GM21526 (cell line): ENCODE measurements at regions not wholly inside any gene's neighbourhood (a gene's known extent, or its start where the extent isn't known, plus 50 kb on each side); places are given as distances from the start of the nearest gene placed in this dataset.
"Not testable (repeated sequence)": the region's sequence is repeated elsewhere in the genome, so short reads cannot be mapped to it uniquely, and the experiment has no call there.

Source experiments
- ATAC-seq: cut with Tn5 transposase; IDR thresholded peaks from one replicate; pipeline ENCODE4 v1.9.1; 2021; ENCODE audit warnings: moderate library complexity; ENCODE audit not compliant: unreplicated experiment, low FRiP score

DNA sequence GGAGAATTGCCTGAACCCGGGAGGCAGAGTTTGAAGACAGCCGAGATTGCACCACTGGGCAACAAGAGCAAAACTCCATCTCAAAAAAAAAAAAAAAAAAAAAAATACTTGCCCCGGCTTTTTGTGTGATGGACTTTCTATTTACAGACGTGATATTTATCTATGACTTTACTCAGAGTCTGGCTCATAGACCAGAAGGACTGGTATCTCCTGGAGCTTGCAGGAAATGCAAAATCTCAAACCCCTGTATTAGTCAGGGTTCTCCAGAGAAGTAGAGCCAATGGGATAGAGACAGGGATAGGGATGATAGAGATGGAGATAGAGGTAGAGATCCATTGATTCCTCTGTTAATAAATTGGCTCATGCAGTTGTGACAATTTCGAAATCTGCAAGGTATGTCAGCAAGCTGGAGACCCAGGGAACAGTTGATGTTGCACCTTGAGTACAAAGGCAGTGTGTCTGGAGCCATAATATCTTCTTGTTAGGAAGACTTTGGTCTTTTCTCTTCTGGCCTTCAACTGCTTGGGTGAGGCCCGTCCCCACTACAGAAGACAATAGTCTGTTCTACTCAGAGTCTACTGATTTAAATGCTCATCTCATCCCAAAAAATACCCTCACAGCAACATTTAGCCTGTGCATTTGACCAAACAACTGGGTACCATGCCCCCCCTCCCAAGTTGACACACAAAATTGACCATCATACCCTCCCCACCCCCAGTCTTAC, 195.4 kb upstream of the MSX2 start:
- no peak for ATAC-seq

DNA sequence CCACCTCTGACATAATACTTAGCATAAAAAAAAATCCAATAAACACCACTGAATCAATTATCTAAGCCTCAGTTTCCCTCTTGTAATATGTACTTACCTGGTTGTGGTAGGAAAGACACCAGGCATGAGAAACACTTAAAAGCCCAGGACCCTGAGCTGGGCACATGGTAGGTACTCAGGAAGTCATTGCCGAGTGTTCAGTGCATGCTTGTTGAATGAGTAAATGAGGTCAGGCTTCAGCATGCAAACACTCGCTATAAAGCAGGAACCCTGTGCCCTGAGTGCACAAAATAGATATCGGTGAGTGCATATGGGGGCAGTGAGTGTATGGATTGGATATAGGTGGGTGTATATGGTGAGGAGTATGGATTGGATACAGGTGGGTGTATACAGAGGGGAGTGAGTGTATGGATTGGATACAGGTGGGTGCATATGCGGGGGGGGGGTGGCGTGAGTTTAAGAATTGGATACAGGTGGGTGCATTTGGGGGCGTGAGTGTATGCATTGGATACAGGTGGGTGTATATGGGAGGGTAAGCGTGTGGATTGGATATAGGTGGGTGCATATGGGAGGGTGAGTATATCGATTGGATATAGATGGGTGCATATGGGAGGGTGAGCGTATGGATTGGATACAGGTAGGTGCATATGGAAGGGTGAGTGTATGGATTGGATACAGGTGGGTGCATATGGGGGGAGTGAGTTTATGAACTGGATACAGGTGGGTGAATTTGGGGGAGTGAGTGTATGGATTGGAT, 194.3 kb upstream of the MSX2 start:
- no peak for ATAC-seq

DNA sequence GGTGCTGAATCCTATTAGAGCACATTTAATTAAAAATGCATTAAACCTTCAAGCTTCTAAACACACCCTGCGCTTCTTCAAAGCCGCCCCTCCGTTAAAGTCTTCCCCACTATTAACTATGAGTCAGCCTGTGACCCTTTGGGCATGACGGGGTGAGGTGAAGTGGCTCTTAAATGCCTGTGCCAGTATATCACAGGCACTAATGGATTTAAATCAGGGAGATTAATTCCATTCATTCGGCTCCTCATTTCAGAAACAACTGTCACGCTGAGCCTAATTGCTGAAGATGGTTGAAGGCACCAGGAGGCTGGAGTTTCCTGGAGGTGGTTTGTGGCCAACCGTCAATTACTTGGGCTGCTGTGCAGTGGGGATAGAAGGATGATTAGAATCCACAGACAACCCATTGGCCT, 192.6 kb upstream of the MSX2 start:
- ATAC-seq: no peak

DNA sequence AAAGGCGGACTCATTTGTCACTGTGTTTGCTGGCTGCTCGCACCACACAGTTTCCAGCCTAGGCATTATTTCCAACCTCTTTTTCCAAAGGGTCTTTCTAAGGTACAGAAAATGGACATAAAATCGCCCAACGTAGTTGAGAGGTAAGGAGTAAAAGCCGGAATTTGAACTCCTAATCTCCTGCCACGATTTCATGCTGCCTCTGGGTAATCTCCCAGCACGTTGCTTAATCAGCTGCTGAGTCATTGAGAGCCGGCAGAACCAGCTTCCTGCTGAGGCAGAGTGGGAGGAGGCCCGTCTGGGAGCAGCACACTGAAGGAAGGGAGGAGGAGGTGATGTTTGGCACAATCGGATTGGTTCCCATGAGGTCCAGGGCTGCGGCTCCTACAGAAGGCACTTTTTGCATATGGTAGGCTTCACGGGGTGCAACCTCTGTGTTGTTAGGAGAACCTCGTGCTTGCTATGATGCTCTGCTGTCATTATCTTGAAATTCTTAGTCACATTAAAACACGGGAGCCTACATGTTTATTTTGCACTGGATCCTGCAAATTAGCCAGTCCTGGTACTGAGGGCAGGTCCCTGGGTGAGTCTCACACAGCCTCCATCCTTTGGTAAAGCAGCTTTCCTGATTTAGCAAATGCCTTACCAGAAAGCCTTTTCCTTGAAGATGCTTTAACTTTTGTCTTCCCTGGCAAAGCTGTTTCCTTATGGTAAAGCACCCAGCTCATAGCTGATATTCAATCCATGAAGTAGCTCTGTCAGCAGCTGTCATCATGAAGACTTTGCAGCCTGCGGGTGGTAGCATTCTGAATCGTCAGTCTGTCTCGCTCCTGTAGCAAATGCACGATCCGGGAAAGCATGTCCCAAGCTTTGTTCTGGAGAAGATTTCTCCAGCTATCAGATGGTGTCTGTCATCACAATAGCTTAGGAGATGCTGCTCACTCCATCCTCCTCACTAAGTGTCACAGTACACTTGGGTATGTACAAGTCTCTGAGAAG, 191.6 kb upstream of the MSX2 start:
- no peak for ATAC-seq

DNA sequence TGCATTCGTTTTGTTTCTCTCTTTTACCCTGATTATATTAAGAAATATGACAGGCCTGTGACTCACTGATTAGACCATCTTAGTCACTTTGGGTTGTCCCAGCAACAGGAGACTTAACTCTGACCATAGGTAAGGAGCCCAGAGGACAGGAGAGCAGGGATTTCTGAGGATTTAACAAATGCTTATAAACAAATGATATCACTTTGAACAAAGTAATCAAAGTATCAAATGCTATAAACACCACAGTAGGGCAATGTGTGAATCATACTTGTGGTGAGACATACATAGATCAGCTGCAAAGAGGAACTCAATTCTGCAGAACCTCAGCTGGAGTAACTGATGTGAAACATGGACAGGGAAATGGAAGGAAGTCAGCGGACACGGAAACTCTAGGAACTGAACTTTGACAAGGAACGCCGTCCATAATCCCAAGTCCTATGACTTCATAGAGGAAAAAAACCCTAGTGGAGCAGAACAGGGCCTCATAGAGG, 190.6 kb upstream of the MSX2 start:
- ATAC-seq: no peak

DNA sequence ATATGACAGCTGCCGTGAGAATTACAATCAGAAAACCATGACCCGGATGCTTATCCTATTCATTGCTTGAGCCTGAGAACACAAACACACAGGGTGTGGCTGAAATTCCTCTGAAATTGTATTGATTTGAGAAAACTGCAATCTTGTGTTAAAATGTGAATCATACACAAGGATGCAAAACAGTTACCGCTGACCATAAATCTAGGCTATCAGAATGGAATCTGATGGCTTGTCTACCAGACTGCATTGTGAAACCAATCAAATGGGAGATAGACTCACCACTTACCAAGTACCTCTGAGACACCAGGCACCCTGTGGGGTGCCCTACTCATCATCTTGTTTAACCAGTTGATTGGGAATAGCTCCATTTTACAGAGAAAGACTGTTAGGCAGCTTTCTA, 188.7 kb upstream of the MSX2 start:
- no peak for ATAC-seq

DNA sequence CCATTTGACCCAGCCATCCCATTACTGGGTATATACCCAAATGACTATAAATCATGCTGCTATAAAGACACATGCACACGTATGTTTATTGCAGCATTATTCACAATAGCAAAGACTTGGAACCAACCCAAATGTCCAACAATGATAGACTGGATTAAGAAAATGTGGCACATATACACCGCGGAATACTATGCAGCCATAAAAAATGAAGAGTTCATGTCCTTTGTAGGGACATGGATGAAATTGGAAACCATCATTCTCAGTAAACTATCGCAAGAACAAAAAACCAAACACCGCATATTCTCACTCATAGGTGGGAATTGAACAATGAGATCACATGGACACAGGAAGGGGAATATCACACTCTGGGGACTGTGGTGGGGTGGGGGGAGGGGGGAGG, 184.6 kb upstream of the MSX2 start:
- ATAC-seq: not testable (repeated sequence)

DNA sequence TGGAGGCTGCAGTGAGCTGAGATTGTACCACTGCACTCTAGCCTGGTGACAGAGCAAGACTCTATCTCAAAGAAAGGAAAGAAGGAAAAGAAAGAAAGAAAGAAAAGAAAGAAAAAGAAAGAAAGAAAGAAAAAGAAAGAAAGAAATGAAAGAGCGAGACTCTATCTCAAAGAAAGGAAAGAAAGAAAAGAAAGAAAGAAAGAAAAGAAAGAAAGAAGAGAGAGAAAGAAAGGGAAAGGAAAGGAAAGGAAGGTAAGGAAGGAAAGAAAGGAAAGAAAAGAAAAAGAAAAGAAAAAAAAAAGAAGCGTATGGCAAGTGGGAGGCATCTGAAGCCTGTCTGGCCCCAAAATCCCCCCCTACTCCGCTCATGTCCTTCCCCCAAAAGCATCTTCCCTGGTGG, 182.3 kb upstream of the MSX2 start:
- ATAC-seq: no peak

DNA sequence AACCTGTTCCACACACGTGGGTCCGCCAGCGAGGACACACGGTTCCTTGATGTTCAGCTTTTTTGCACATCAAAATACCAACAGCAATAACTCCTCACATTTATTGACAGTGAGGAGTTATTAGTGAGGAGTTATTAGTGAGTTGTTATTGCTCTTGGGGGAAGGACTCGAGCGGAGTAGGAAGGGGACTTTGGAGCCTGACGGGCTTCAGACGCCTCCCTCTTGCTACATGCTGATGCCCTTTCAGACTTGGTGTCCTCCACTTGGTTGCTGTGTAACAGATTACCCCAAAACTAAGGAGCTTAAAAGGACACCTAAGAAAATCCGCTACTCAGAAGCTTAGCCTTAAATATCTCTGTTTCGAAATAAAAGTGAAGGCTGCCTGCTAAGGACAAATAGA, 181.9 kb upstream of the MSX2 start:
- ATAC-seq: no peak

DNA sequence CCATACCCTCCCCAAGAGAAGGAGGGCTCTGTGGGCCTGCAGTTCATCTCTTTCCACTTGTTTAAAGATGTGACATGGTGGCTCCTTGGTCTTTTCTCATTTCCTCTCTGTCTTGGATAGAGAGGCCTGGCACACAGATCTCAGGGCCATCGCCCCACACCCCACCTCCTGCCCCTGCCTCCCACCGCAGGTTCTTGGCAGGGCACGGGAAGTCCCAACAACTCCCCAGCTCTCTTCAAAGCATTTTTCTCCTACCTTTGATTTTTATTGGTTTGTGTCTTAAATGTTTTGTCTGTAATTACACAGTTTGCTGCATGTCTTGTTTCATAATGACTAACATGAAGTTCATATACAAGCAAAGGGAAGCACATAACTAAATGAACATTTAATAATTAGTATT, 178.5 kb upstream of the MSX2 start:
- ATAC-seq: no peak

DNA sequence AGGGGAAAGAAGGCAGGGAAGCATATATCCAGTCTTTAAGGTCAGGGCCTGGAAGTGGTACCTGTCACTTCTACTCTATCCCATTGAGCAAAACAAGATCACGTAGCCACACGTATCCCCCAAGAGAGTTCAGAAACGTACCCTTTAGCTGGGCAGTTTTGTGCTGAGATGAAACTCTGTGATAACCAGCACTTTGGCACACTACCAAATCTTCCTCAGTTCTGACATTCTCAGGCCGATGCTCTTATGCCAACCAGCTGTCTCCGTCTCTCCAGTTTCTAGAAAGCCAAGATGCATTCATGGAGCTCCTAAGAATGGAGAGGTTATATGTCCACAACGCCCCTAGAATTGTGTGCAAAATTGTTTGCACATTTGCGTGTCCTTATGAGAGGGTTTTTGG, 176.6 kb upstream of the MSX2 start:
- no peak for ATAC-seq

DNA sequence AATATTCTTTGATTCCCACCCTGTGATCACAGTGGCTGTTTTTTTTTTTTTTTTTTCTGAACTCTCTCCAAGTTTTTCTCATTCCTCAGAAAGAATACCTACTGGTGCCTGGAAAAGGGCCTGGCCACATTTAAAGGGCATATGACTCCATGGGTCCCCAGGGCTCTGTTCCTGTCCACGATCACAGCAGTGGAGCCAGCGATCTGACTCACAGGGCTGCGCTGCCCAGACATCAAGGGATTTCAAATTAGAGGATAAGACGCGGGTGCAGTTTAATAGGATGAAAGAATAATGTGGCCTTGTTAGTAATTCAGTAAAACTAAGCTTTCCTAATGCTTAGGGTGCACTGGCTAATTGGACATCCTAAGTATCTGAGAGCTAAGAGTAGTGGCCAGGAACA, 175.1 kb upstream of the MSX2 start:
- ATAC-seq: no peak

DNA sequence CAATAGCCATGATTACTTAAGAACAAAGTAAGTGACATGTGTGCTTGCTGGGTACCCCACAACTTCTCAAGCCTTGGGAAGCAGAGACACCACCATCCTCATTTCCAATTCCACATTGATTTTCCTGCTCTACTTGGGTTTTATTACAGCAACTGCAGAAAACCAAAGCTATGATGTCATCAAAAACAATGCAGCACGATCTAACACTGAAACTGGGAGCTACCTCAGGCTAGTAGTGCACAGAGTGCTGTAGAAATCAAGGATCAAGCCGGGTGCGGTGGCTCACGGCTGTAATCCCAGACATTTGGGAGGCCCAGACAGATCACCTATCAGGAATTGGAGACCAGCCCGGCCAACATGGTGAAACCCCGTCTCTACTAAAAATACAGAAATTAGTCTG, 174.4 kb upstream of the MSX2 start:
- ATAC-seq: no peak

DNA sequence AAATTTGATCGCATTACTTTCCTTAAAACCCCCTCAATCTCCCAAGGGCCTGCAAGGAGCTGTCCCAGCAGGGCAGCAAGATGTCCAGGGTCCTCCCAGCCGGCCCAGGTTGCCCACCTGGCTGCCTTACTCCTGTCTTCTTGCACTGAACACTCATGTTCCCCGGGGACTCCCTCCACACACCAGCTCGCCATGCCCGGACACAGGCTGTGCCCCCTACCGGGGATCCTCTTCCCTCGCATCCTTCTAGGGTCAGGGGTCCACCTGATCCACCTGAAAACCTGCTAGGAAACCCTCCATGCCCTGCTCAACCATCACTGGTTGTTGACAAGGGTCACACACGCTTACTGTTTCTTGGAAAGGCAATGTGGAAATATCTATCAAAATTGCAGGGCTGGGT, 172.0 kb upstream of the MSX2 start:
- ATAC-seq: no peak

DNA sequence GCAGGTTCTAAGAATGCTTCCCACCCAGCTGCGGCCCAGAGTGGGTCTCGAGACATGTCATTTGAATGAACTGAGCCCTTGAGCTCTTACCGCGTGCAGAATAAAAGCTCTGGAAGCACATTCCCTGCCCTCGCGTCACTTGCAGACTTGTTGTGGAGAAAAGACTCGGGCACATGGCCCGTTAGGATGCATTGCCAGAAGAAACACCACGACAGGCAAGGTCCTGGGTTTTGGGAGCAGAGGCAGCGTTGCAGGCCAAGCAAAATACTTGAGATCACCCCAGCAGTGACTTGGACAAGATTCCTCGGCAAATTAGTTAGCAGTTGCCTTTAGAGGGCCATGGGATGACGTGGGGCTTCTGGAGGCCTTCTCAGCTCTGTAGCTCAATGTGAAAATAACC, 170.8 kb upstream of the MSX2 start:
- no peak for ATAC-seq

DNA sequence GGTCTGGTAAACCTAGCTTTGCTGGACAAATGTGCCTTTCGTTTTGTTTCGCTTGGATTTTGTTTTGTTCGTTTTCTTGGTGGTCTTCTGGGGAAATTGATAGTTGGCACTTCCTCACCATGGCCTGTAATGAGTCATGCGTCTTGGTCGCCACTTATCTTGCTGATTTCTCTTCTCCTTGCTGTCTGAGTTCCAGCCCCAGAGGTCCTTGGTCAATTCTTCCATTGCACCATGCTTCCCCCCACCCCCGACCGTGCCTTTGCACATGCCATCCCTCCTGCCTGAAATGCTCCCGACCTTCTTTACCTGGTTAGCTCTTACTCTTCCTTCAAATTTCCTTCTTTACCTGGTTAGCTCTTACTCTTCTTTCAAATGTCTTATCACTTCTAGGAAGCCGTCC, 168.7 kb upstream of the MSX2 start:
- ATAC-seq: no peak

DNA sequence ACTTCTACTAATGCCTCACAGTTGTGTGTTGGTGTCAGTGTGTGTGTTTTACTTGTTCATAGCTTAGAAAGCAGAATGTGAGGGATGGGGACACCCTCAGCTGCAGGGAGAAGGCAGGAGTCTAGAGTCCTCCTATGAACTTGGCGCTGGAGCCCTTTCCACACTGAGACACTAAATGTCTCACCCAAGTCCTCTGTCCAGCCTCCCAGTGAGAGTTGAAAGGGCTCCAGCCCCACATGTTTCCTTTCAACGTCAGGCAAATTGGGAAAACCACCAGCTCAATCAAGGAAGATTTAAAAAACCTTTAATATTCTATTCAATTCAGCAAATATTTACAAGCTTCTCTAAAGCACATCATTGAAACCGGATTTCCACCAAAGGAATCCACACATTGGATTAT, 167.6 kb upstream of the MSX2 start:
- ATAC-seq: no peak

DNA sequence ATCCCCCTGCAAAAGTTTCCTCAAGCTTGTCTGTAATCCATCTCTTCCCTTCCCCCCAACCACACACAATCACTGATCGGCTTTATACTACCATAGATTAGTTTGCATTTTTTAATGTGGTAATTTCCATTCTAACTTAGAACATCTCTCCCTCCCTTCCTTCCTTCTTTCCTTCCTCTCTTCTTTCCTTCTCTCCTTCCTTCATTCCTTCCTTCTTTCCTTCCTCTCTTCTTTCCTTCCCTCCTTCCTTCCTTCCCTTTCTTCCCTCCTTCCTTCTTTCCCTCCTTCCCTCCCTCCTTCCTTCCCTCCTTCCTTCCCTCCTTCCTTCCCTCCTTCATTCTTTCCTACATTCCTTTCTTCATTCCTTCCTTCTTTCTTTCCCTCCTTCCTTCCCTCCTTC, 166.2 kb upstream of the MSX2 start:
- ATAC-seq: no peak

DNA sequence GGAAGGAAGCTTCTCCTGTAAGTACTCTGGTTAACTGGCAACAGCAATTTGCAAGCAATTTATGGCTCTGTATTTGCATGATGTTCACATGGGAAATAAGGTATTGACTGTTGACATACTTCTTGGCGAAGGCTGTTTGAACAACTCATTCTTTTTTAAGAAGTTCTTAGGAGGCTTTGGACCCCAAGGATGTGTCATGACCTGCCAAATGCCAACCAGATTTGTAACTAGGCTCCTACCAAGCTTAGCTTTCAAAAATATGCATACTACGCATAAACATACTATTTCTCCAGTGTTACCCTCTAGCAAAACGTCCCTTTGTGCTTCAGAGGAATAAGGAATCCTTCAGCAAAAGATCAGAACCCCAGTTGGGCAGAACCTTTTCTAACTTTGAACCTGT, 165.2 kb upstream of the MSX2 start:
- no peak for ATAC-seq

DNA sequence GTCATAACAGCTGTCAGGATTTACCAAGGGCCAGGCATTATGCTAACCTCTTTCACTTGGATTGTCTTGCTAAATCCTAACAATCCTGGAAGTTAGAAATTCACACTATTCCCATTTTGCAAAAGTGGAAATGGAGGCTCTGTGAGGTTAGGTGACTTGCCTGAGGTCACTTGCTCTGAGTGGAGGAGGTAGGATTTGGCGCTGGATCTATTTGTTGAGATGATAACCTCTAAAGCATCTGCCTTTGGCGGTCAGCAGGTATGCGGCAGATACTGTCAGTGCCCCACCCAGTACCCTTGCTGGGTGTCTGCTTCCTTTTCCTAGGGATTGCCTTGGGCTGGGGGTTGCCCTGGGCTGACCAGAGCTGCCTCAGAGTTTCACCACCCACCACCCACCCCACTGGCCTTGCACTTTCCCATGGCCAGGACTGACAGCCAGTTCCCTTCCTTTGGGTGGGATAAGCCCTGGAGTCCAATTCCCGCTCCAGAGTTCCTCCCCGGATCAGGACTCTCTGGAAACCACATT, 164.8 kb upstream of the MSX2 start:
- no peak for ATAC-seq

DNA sequence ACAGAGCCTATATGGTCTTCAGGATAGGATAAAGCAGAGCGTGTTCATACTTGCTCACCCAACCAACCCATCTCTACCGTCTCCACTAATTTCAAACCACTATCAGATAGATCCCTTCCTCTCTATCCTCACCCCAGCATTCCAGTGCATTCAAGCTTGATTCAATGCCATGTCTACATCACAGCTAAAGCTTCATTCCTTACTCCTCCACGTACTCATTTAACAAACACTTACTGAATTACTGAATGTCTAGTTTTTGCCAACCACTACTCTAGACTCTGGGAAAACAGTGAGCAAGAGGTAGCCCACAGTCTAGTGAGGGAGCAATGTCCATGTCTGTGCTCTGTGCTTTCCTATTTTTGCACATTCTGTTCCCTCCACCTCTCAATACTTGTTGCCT, 163.5 kb upstream of the MSX2 start:
- no peak for ATAC-seq
